HS-5 (cell line): ENCODE measurements at regions not wholly inside any gene's neighbourhood (a gene's known extent, or its start where the extent isn't known, plus 50 kb on each side); places are given as distances from the start of the nearest gene placed in this dataset.
"Not testable (repeated sequence)": the region's sequence is repeated elsewhere in the genome, so short reads cannot be mapped to it uniquely, and the experiment has no call there.

Experiments used
- DNase-seq: peaks from one replicate; pipeline ENCODE4 v3.0.0-alpha.2; 2012; ENCODE audit warnings: low read depth

DNA sequence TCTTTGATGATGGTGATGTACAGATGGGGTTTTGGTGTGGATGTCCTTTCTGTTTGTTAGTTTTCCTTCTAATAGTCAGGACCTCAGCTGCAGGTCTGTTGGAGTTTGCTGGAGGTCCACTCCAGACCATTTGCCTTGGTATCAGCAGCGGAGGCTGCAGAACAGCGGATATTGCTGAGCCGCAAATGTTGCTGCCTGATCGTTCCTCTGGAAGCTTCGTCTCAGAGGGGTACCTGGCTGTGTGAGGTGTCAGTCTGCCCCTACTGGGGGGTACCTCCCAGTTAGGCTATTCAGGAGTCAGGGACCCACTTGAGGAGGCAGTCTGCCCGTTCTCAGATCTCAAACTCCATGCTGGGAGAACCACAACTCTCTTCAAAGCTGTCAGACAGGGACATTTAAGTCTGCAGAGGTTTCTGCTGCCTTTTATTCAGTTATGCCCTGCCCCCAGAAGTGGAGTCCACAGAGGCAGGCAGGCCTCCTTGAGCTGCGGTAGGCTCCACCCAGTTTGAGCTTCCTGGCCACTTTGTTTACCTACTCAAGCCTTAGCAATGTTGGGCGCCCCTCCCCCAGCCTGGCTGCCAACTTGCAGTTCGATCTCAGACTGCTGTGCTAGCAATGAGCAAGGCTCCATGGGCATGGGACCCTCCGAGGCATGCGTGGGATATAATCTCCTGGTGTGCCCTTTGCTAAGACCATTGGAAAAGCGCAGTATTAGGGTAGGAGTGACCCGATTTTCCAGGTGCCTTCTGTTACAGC lies 264.5 kb downstream of the MATN1 start:
- not testable (repeated sequence) for DNase-seq

GRCh38 chr1:30452925-30453324 lies 270.5 kb downstream of the MATN1 start:
- DNase-seq, result no peak

GRCh38 chr1:30452170-30452569 lies 271.2 kb downstream of the MATN1 start:
- DNase-seq, result no peak

DNA sequence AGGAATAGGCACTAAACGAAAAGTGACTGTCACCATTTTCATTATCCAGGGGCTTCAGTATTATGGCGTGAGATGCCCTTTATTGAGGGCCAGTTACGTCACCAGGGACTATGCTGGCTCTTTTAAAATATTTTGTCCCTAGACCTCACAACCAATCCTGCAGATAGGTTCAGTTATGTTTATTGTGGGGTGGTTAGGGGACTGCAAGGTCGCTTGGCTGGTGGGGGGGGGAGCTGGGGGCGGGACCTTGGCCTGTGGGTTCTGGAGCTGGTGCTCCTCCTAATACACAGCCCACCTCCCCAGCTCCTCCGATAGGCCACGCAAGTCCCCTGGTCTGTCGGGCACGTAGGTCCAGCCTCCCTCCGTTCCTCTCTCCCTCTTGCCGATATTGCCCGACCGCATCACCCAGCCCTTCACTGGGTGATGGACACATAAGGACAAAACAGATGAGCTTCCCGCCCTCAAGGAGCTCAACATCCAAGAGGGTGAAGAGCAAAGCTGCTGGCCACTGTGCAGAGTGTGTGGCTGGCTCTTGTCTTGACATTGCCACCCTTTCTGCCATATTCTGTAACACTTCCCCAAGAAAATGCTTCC lies 271.8 kb downstream of the MATN1 start:
- DNase-seq, result no peak

- DNase-seq, result no peak
Observed at GRCh38 chr1:30450818-30451233, 272.6 kb downstream of the MATN1 start.

GRCh38 chr1:30450148-30450817 lies 273.1 kb downstream of the MATN1 start:
- DNase-seq, result no peak

GRCh38 chr1:30449428-30450147 lies 273.8 kb downstream of the MATN1 start:
- no peak for DNase-seq

DNA sequence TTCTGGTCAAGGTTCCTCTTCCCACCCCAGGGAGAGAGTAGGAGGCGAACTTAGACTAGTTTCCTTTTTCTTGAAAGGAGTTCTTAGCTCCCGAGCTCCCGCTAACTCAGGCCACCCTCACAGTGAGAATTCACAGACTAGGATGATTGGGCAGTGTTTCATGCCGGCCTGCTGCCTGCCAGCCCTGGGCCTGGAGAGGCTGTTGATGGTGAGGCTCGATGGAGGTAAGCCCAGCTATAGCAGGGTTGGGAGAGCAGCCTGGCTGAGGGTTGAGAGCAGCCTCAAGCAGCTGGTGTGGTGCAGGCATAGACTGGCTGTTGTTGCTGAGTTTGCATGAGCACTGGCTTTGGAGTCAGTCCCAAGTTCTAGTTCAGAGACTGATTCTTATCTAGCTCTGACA lies 274.4 kb downstream of the MATN1 start:
- no peak for DNase-seq

GRCh38 chr1:30447701-30448100 lies 275.7 kb downstream of the MATN1 start:
- no peak for DNase-seq

- no peak for DNase-seq
Observed at GRCh38 chr1:30447080-30447479, 276.3 kb downstream of the MATN1 start.

- DNase-seq, result no peak
Observed at GRCh38 chr1:30446508-30446907, 276.9 kb downstream of the MATN1 start.

DNA sequence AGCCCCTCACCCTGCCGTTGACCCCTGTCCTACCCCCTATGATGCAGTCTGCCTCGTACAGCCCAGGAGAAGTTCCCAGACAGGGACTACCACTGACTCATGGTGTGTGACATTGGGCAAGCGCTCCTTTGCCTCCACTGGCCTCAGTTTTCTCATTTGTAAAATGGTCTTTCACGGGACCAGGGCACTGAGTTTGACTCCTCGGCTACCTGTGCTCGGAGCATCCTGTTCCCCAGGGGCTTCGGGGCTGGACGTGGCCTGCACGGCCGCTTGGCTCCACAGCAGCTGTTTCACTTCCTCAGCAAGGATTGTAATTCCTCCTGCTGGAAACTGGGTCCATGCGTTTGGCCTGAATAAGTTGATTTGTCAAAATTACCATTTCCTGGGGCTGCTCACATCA lies 277.3 kb downstream of the MATN1 start:
- no peak for DNase-seq

- DNase-seq, result no peak
Observed at GRCh38 chr1:30445449-30445848, 277.9 kb downstream of the MATN1 start.

DNA sequence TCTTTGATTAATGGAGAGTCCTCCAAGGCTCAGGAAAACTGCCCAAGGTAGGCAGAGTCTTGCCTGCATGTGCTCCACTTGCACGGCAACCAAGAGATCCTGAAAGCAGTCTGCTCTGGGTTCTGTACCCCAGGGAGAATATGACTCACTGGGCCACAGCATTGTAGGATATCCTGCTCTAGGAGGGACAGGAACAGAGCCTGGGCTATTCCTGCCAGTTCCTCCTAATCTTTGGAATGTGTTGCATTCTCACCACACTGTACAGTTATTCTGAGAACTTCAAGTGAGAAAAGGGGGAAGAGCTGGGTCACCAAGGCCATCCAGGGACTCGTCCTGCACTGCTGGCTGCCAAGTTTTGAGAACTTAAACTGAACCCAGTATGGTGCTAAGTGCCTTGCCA lies 278.5 kb downstream of the MATN1 start:
- no peak for DNase-seq

DNA sequence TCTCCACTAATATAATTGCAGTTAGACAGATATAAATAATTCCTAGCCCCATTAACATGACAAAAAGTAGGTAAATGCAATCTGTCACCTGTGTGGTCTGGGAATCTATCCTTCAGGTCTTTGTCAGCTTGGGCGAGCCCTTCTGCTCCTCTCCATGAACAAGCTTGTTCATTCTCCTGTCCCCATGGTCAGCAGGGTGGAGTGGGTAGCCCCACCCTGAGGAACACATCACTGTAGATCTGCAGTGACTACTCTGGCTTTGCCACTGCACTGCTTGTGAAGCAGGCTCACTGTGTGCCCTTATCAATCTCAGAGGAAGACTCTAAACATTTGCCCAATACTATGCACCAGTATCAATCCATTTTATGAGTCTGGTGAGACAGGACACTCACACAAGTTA lies 279.0 kb downstream of the MATN1 start:
- no peak for DNase-seq

- DNase-seq, result not testable (repeated sequence)
Observed at GRCh38 chr1:30438274-30438673, 285.1 kb downstream of the MATN1 start.

DNA sequence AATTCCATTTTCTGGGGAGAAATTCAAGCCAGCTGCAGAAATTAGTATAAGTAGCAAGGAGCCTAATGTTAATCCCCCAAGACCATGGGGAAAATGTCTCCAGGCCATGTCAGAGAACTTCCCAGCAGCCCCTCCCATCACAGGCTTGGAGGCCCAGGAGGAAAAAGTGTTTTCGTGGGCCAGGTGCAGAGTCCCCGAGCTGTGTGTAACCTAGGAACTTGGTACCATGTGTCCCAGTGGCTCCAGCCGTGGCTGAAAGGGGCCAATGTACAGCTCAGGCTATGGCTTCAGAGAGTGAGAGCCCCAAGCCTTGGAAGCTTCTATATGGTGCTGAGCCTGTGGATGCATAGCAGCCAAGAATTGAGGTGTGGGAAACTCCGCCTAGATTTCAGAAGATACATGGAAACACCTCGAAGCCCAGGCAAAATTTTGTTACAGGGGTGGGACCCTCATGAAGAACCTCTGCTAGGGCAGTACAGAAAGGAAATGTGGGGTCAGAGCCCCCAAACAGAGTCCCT lies 286.3 kb downstream of the MATN1 start:
- DNase-seq, result no peak

GRCh38 chr1:30427545-30427944 lies 295.8 kb downstream of the MATN1 start:
- DNase-seq, result no peak

- DNase-seq, result no peak
Observed at GRCh38 chr1:30425046-30425445, 298.3 kb downstream of the MATN1 start.

GRCh38 chr1:30423570-30423969 lies 299.8 kb downstream of the MATN1 start:
- no peak for DNase-seq

- no peak for DNase-seq
Observed at GRCh38 chr1:30422251-30422650, 301.1 kb downstream of the MATN1 start.

DNA sequence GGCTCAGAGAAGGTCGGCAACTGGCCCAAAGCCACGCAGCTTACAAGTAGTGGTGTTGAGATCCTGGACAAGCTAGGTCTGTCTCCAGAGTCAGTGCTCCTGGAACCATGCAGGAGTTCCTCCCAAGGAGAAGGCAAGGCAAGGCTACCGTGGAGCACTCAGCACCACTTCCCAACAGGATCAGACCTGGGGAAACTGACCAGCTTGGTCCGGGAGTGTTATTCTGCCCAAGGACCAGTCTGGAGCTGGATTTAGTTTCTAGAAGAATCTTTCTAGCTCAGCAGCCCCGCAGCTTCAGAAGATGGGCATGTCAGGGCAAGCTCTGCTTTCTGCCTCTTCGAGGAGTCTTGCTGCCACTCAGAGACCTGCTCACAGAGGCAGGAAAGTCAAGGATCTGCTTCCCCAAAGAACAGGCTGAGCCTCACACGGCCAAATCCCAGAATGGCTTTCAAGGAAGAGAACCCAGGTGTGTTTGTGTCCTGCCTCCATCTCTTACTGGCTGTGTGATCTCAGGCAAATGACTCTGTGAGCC lies 302.8 kb downstream of the MATN1 start:
- no peak for DNase-seq
